ENCODE measurements at regions not wholly inside any gene's neighbourhood (a gene's known extent, or its start where the extent isn't known, plus 50 kb on each side); places are given as distances from the start of the nearest gene placed in this dataset.
"Not testable (repeated sequence)": the region's sequence is repeated elsewhere in the genome, so short reads cannot be mapped to it uniquely, and the experiment has no call there.

DNA sequence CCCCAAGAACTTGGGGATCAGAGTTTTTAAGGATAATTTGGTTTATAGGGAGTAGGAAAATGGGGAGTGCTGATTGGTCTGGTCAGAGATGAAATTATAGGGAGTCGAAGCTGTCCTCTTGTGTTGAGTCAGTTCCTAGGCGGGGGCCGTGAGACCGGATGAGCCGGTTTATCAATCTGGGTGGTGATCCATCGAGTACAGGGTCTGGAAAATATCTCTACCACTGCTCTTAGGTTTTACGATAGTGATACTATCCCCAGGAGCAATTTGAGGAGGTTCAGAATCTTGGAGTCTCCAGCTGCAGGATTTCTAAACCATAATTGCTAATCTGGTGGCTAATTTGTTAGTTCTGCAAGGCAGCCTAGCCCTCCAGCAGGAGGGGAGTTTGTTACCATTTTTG, 403.4 kb downstream of the CDH11 start:
- DNase-seq: no peak

DNA sequence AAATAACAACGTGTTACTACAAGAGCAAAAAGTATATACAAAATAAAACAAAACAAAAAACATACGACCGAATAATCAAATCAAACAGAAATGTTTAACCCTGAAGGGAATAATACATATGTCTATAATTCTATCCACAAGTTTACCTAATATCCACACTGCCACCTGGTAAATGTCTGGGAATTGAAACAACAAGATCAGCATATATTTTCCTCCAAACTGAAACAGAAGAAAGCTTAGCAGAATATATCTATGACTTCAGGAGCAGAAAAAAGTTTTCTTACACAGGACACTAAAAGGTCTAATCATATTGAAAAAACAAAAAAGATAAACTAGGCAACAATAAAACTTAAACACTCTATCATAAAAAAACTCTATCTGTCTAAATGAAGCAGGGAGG, 404.0 kb downstream of the CDH11 start:
- no peak for DNase-seq

GRCh38 chr16:64715624-64716023, 406.2 kb downstream of the CDH11 start:
- no peak for DNase-seq

DNA sequence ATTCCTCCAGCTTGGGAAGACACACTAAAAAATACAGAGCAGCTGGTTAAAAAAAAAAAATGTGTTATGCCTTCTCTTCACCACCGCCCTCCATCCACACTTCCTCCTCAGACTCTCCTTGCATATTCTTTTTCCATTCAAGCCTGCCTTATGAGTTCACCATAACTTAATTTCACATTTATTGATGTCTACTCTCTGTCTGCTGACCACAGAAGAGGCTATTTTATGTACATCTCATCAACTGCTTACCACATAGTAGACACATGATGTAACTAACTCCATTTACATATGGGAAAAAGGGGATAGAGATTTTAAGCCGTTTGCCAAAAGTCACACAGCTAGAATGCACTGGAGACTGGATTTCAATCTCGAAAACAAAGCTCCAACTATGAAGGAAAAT, 409.8 kb downstream of the CDH11 start:
- no peak for DNase-seq

DNA sequence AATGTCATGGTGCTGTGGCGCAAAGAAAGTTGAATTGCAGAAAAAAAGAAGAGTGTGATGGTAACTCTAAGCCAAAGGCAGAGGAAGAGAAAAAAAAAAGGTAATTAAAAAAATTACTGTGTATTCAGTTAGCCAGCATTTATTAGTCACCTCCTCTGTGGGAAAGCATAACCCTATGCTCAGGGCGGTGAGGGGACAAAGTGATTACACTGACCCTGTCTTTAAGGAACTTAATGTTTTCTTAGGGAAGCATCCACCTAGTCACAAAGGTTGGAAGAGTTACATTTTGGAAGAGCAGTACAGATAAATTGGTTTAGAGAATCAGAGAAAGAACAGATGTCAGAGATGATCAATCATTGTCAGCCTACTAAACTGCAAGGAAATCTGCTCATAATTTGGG, 410.3 kb downstream of the CDH11 start:
- no peak for DNase-seq

GRCh38 chr16:64711026-64711425, 410.8 kb downstream of the CDH11 start:
- no peak for DNase-seq

DNA sequence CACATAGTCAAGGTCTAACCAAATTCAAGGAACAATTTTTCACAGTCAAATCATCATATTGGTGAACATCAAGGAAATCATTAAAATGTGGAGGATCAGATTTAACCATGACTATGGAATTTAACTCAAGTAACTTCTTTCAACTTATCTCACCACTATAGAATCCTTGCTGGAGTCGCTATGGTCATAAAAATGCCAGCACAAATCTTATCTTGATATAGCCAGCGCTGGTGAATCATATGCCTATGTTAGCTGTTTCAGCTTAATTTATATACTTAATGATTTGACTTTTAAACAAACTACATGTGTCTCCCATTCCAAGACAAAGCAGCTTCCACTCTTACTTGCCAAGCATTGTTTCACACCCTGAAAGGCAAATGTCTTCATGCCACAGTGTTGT, 416.4 kb downstream of the CDH11 start:
- DNase-seq: no peak

DNA sequence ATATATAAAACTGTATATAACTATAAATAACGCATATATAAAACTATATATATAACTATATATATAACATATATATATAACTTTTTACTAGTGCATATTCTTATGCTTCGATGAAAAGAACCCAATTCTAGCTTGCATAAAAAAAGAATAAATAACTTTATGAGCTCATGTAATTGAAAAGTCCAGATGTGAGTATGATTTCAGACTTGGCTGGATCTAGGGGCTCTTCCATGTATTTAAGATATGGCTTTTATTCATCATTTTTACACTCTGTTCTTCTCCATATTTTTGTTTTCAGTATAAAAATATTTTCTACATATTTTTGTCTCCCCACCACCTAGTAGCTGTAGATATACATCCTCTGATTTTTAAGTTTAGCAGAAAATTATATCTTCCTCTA, 417.5 kb downstream of the CDH11 start:
- no peak for DNase-seq

GRCh38 chr16:64702415-64702814, 419.4 kb downstream of the CDH11 start:
- no peak for DNase-seq

- DNase-seq: no peak
Measured at GRCh38 chr16:64700628-64701027, 421.2 kb downstream of the CDH11 start.

DNA sequence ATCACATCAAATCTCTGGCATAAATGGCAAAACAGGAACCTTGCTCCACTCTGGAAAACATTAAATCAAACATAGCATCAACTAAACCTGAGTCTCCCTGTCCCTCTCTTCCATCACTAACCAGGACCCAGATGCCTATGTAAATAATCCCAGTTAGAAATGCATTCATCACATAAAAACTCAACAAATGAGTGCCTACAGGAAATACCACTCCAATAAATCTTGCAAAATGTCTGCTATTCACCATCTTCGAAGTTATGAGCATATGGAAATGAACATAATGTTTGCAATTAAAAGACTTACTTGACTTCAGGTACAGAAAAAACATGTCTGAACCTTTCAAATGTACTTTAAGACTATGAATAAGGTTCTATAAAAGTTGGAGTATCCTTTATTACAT, 425.0 kb downstream of the CDH11 start:
- no peak for DNase-seq

DNA sequence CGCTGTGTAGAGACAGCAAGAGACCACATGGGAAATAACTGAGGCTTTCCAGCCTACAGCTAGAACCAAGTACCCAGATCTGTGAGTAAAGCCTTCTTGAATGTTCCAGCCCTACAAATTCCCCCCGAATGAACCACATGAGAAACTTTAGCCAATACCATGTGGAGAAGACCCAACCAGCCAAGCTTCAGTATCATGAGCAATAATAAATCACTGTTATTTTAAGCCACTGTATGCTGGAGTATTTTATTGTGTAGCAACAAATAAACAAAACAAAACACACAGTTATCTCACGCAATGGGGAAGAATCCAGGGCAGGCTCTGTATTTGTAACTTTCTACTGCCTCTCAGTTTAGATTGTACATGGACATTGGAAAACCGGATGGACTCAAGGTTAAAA, 426.2 kb downstream of the CDH11 start:
- no peak for DNase-seq

DNA sequence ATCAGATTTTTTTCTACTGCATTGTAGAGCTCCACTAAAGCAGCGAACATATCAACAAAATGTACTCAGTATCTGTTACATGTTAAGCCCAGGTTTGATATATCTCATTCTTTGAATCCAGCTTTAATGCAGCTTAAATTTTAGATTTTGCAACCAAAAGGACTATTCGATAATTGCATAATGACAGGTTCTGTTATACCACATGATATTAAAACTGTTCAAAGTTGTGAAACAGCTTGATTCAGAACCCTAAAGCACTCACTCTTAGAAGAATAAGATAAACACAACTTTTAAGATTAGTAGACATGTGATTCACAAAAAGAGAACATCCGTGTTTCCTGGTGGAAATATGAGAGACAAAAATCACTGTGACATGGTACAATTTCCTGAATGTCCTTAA, 427.9 kb downstream of the CDH11 start:
- no peak for DNase-seq

- DNase-seq: no peak
Measured at GRCh38 chr16:64687786-64688185, 434.1 kb downstream of the CDH11 start.

- no peak for DNase-seq
Measured at GRCh38 chr16:64687123-64687522, 434.7 kb downstream of the CDH11 start.

DNA sequence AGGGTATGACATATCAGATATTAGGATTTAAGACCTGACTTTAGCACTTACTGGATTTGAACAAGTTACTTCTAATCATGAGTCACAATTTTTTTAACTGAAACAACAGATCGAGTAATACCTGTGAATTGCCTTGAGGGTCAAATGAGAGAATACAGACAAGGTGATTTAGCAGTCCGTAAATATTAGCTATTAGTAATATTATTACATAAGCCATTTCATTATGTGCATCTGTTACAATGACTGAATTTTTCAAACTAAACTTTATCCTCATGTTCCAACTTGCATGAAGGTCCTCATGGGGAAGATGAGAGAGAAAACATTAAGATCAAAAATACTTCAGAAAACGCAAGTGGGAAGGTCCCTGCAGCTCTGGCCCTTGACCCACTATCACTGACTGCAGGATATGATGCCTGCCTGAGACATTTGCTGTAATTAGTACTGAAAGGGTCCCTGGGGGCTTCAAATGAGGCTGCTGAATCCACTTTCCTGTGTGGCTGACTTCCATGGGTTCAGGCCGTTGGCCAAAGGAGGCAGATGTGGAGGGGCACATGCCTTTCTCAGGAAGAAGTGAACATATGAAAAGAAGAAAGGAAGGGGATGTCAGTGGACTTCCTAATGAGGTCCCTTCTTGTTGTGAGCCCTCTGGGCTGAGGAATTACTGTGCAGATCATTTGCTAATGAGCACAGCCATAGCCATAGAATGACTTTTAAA, 441.7 kb downstream of the CDH11 start:
- DNase-seq: no peak

DNA sequence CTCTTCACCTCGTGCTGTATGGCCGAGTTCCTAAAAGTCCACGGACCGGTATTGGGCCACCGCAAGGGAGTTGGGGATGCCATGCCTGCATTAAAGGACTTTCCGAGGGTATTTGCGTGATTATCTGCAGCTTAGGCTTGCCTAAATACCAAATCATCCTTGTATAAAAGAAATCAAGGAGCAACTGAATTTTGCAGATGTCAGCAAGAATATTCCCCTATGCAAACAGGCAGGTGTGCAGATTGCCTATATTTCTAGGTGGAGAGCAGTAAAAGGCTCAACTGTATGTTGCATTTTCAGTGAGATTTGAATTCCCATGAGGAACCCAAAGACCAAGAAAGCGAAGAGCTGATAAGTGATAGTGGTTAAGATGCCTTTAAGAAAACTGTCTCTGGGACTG, 452.3 kb downstream of the CDH11 start:
- no peak for DNase-seq

DNA sequence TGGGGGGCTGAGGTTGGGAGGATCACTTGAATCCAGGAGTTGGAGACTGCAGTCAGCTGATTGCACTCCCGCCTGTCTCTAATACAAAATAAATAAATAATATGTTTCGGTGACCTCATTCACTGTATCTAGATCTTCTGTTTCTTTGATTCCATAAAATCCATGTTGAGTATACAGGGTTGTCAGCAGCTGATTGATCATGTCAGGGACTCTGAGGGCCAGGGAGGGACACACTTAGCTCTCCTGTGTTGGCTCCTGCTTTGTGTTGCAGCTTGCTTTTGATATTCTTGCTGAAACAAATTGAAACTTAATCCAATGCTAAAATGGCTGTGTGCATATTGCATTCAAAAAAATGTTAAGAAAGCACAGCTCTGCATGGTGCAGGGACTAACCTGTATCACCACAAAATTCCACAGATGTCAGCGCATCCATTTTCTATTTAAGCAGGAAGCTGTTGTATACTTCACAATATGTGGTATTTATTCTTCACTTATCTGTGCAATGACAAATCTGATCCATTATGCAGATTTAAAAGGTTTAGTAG, 454.5 kb downstream of the CDH11 start:
- DNase-seq: no peak

DNA sequence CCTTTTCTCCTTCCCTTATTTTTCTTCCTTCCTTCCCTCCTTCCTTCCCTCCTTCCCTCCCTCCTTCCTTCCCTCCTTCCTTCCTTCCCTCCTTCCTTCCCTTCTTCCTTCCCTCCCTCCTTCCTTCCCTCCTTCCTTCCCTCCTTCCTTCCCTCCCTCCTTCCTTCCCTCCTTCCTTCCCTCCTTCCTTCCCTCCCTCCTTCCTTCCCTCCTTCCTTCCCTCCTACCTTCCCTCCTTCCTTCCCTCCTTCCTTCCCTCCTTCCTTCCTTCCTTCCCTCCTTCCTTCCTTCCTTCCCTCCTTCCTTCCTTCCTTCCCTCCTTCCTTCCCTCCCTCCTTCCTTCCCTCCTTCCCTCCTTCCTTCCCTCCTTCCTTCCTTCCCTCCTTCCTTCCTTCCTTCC, 459.6 kb downstream of the CDH11 start:
- not testable (repeated sequence) for DNase-seq

DNA sequence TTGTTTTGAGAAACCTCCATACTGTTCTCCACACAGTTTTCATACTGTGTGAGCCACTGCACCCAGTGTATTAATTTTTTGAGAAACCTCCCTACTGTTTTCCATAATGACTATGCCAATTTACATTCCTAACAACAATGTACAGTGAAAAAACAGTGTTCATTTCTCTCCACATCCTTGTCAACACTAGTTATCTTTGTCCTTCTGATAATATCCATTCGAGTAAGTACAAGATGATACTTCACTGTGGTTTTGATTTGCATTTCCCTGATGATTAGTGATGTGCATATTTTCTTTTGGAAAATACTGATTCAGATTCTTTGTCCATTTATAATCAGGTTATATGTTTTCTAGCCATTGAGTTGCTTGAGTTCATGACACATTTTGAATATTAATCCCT, 462.0 kb downstream of the CDH11 start:
- no peak for DNase-seq

GRCh38 chr16:64657316-64658011, 464.4 kb downstream of the CDH11 start:
- DNase-seq: no peak

DNA sequence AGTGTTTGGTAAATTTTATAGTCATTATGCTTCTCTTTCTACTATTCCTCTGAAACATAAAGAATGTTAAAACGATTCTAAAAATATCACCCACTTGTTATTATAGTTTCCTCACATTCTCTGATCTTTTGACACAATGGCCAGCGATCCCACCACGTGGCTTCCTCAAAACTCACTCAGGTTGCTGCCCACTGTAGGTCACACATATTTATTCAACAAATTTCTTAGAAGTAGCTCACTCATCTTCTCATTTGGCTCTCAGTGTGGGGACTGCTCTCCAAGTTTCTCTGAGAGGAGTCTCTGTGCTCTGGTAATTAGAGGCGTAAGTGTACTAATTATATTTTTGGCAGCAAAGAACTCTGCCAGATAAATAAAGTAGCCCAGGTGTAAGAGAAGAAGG, 465.4 kb downstream of the CDH11 start:
- DNase-seq: no peak

- DNase-seq: no peak
Measured at GRCh38 chr16:64654178-64654577, 467.7 kb downstream of the CDH11 start.

DNA sequence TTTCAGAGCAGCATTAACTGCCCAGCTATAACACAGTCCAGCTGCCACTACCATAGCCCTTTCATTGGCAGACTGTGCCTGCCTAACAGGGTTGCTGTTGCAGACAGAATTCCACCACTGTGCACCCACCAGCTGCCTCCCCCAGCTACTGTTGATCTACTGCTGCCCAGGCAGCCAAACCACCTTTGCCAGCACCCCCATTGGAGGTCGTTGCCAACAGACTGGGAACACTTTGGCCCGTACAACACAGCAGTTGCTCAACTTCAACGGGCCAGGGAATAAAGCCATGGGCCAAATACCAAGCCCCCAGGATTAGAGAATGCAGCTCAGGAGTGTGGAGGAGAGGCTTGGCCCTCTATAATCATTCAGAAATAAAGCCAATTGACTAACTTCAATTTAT, 473.6 kb downstream of the CDH11 start:
- DNase-seq: no peak

DNA sequence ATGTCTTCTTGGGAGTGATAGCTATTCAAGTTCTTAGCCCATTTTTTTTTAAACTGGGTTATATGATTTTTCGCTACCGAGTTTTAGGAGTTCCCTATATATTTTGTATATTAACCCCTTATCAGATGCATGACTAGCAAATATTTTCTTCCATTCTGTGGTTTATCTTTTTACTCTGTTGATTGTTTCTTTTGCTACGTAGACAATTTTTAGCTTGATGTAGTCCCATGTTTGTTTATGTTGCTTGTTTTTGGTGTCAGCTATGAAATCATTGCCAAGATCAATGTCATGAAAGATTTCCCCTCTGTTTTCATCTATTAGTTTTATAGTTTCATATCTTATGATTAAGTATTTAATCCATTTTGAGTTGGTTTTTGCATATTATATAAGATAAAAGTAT, 480.5 kb downstream of the CDH11 start:
- no peak for DNase-seq

Measured in activated CD4-positive, alpha-beta T cell treated with anti-CD3 and anti-CD28 coated beads, Interleukin-2, amount 50 U/mL, for 16 hours (primary cell).